Fibroblast of villous mesenchyme (primary cell): ENCODE measurements at regions not wholly inside any gene's neighbourhood (a gene's known extent, or its start where the extent isn't known, plus 50 kb on each side); places are given as distances from the start of the nearest gene placed in this dataset.

Experiments
- DNase-seq: peaks from one replicate; pipeline ENCODE4 v3.0.0-alpha.2; 2010; ENCODE audit warnings: low read depth
- H3K4me3 ChIP-seq: 2 replicates; pipeline ENCODE4 v1.5.1; 2011; ENCODE audit warnings: low read depth, mild to moderate bottlenecking, low read length
- TF ChIP-seq, protein P1 (sequence below): IDR thresholded peaks from 2 replicates; pipeline ENCODE4 v1.5.1; 2012; ENCODE audit warnings: low read depth, mild to moderate bottlenecking, low read length; ENCODE audit not compliant: insufficient read depth

DNA sequence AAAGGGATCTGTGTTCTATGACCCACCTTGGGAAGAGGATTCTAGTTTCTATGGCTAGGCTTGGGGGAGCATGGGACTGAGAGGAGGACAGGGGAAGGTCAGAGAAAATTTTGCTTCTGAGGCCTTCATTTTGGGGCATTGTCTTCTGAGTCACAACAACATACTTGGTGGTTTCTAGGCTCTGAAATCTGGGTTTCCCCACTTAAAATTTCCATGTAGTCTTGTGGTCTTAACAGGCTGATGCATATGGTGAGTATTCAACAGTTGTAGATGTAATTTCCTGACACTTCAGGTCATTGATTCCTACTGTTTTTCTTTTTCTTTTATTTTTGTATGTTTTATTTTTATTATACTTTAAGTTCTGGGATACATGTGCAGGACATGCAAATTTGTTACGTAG is 88.5 kb downstream of the ANKRD7 start:
- H3K4me3 ChIP-seq, result no peak overlapping the region
- DNase-seq, result no peak
- TF ChIP-seq, protein P1, sequence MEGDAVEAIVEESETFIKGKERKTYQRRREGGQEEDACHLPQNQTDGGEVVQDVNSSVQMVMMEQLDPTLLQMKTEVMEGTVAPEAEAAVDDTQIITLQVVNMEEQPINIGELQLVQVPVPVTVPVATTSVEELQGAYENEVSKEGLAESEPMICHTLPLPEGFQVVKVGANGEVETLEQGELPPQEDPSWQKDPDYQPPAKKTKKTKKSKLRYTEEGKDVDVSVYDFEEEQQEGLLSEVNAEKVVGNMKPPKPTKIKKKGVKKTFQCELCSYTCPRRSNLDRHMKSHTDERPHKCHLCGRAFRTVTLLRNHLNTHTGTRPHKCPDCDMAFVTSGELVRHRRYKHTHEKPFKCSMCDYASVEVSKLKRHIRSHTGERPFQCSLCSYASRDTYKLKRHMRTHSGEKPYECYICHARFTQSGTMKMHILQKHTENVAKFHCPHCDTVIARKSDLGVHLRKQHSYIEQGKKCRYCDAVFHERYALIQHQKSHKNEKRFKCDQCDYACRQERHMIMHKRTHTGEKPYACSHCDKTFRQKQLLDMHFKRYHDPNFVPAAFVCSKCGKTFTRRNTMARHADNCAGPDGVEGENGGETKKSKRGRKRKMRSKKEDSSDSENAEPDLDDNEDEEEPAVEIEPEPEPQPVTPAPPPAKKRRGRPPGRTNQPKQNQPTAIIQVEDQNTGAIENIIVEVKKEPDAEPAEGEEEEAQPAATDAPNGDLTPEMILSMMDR, result no peak

DNA sequence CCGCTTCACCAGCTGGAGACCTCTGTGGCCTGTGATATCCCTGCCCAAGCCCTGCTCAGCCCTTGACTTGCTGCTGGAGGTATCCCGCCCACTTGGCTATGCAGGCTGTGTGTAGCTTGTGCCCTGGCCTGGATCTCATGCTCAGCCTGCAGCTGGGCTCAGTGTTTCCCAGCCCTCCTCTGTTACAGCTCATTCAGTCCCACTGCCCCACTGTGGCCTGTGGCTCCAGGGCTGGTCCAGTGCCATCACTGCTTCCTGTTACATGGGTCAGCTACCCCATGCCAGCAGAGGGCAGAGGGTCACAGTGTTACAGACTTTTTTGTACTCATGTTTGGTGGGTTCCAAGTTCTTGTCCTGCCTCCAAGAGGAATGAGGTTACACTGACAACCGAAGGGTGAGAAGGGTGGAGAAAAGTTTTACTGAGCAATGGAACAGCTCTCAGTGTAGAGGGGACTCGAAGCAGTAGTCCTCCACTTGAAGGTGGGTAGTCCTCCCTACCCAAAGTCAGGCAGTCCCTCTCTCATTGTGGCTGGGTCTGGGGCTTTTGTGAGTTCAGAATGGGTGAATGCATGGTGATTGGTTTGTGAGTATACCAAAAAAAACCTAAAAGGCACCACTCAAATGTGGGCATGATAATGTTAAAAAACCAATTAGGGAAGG is 100.4 kb downstream of the ANKRD7 start:
- no peak overlapping the region for H3K4me3 ChIP-seq
- no peak for DNase-seq
- TF ChIP-seq, protein P1, result no peak

DNA sequence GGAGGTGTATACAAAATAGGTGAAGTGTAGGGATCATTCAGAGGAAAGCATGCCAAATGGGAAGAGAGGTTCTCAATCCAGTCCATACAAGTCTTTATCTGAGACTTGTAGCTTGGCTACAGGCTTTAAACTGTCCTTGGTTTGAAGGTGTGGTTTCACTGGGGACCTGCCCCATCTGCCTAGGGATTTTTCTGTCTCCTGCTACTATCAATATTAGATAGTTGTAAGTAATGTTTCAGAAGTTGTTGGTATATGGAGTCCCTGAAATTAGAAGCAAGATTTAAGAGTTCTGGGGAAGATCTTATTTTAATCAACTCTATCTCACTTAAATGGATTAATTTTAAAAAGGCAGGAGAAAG is 100.9 kb downstream of the ANKRD7 start:
- TF ChIP-seq, protein P1, result no peak
- no peak for DNase-seq
- no peak overlapping the region for H3K4me3 ChIP-seq

DNA sequence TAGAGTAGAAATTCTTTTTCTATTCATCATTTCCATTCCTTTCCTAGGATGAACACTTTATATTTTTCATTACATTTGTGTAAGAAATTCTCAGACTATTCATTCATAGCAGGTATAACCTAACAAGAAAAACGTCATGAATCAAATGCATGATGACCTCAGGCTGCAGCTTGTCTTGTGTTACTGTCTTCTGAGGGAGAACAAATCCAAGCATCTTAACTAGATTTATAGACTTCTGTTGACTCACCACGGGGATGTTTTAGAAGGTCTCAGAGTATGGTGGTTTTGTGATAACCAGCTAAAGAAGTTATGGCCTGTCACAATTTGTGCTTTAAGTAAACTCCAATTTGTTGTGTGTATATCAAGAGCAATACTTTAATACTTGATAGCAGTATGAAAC is 102.7 kb downstream of the ANKRD7 start:
- peak; percentile 13 for DNase-seq
- TF ChIP-seq, protein P1, result no peak
- no peak overlapping the region for H3K4me3 ChIP-seq

DNA sequence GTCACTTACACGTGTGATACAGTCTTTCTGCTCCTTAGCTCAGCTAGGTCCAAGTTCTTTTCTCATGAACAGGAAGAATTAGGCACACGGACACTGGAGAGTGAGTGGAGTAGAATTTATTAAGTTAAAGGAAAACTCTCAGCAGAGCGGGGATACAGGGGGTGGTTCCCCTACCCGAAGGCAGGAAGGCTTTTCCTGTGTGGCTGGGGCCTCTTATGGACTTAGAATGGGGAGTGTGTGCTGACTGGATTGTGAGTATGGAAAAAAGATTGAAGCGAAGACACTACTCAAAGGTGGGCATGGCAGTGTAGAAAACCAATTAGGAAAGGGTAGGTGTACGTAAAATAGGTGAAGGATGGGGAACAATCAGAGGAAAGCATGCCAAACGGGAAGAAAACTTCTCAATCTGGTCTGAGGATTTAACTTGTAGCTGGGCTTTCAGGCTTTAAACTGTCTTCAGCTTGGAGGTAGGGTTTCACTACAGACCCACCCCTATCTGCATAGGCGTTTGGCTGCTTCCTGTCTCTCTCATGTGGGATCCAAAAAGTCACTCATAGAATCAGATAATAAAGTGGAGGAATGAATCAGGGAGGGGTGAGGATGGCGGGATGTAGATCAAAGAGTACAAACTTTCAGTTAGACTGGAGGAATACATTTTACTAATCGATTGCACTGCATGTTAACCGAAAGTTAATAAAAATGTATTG is 104.2 kb downstream of the ANKRD7 start:
- no peak for DNase-seq
- TF ChIP-seq, protein P1, result no peak
- H3K4me3 ChIP-seq, result no peak overlapping the region

DNA sequence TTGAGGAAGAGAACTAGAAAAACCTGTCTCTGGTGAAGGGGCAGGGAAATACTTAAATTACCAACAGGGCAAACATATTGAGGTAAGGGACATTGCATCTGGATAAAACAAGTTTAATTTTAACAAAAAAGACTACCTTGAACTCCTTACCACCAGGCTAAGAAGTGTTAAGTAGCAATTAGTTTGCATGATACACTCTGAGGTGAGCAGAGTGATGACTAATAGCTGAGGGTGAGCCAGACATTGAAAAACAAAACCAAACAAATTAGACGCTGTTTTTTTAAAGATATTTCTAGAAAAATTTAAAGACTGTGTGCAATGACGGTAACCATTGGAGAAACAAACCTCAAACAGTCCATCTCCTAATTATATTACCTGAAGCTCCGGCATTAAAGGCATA is 105.9 kb downstream of the ANKRD7 start:
- H3K4me3 ChIP-seq, result no peak overlapping the region
- TF ChIP-seq, protein P1, result no peak
- DNase-seq, result no peak
